Kidney epithelial cell (primary cell): ENCODE measurements at regions not wholly inside any gene's neighbourhood (a gene's known extent, or its start where the extent isn't known, plus 50 kb on each side); places are given as distances from the start of the nearest gene placed in this dataset.

ENCODE experiments used
- DNase-seq: peaks from one replicate; pipeline ENCODE4 v3.0.0-alpha.2; 2010; ENCODE audit warnings: low read depth
- H3K27me3 ChIP-seq: 2 replicates; pipeline ENCODE4 v1.6.0; 2011; ENCODE audit warnings: low read length; ENCODE audit not compliant: control insufficient read depth, insufficient read depth
- H3K36me3 ChIP-seq: 2 replicates; pipeline ENCODE4 v1.5.1; 2011; ENCODE audit warnings: low read length; ENCODE audit not compliant: control insufficient read depth, insufficient read depth
- H3K4me3 ChIP-seq: 2 replicates; pipeline ENCODE4 v1.5.1; 2011; ENCODE audit warnings: low read depth, mild to moderate bottlenecking, control low read depth, low read length
- CTCF ChIP-seq: IDR thresholded peaks from 2 replicates; pipeline ENCODE4 v1.5.1; 2011; ENCODE audit warnings: mild to moderate bottlenecking, moderate library complexity, low read length, control low read depth, inconsistent platforms; ENCODE audit not compliant: insufficient read depth, poor library complexity, severe bottlenecking

- no peaks in the 10 kb centered on the region for H3K36me3 ChIP-seq
- H3K27me3 ChIP-seq = no peaks in the 10 kb centered on the region
- no peak overlapping the region for H3K4me3 ChIP-seq
- no peak for DNase-seq
- TF ChIP-seq CTCF = no peak
Measured at GRCh38 chr7:46291050-46291438, 370.0 kb upstream of the IGFBP3 start.

- Histone ChIP-seq H3K27me3 (no peaks in the 10 kb centered on the region), H3K4me3 (no peak overlapping the region), H3K36me3 (no peaks in the 10 kb centered on the region)
- TF ChIP-seq CTCF = no peak
- DNase-seq = no peak
Measured at GRCh38 chr7:46290374-46291049, 369.4 kb upstream of the IGFBP3 start.

GRCh38 chr7:46288861-46289260 lies 367.8 kb upstream of the IGFBP3 start:
- Histone ChIP-seq H3K36me3 (no peaks in the 10 kb centered on the region), H3K4me3 (no peak overlapping the region), H3K27me3 (no peaks in the 10 kb centered on the region)
- no peak for DNase-seq
- TF ChIP-seq CTCF = no peak

GRCh38 chr7:46288010-46288409 lies 366.9 kb upstream of the IGFBP3 start:
- H3K4me3 ChIP-seq = no peak overlapping the region

GRCh38 chr7:46286957-46287356 lies 365.9 kb upstream of the IGFBP3 start:
- TF ChIP-seq CTCF = no peak
- H3K27me3 ChIP-seq = no peaks in the 10 kb centered on the region
- no peaks in the 10 kb centered on the region for H3K36me3 ChIP-seq
- H3K4me3 ChIP-seq = no peak overlapping the region
- DNase-seq = no peak

More at GRCh38 chr7:46288010-46288409, 366.9 kb upstream of the IGFBP3 start:
- H3K27me3 ChIP-seq = no peaks in the 10 kb centered on the region
- DNase-seq = no peak
- TF ChIP-seq CTCF = no peak
- no peaks in the 10 kb centered on the region for H3K36me3 ChIP-seq

- Histone ChIP-seq H3K4me3 (no peak overlapping the region), H3K36me3 (no peaks in the 10 kb centered on the region), H3K27me3 (no peaks in the 10 kb centered on the region)
- TF ChIP-seq CTCF = no peak
- DNase-seq = no peak
Measured at GRCh38 chr7:46286356-46286755, 365.3 kb upstream of the IGFBP3 start.
